Breast epithelium (tissue), 4 donors: ENCODE measurements at regions not wholly inside any gene's neighbourhood (a gene's known extent, or its start where the extent isn't known, plus 50 kb on each side); places are given as distances from the start of the nearest gene placed in this dataset.
"Not testable (repeated sequence)": the region's sequence is repeated elsewhere in the genome, so short reads cannot be mapped to it uniquely, and the experiment has no call there.

Experiments
- DNase-seq, 2 donors: peaks; one replicate each; pipeline ENCODE4 v3.0.0-alpha.2; 2019; ENCODE audit warnings: low spot score in 2 of 2
- H3K27ac ChIP-seq, 2 donors: fragments of 200-600 bp; sonication (generic) in 1 of 2; one replicate each; pipeline ENCODE4 v1.5.1; 2016 to 2019; ENCODE audit warnings: mild to moderate bottlenecking in 1 of 2
- H3K27me3 ChIP-seq, 2 donors: fragments of 200-600 bp; sonication (generic) in 1 of 2; one replicate each; pipeline versions ENCODE4 v1.5.1 to v1.6.0; 2017 to 2019; ENCODE audit warnings: control low read depth in 1 of 2, mild to moderate bottlenecking in 1 of 2
- H3K36me3 ChIP-seq: fragments of 200-600 bp; one replicate; pipeline ENCODE4 v1.5.1; 2019
- H3K4me1 ChIP-seq, 2 donors: fragments of 200-600 bp; sonication (generic); one replicate each; pipeline ENCODE4 v1.5.1; 2016 to 2019; ENCODE audit warnings: control low read depth in 1 of 2
- H3K4me3 ChIP-seq, 3 donors: fragments of 200-600 bp; sonication (generic); 1 replicate in 2 of 3; 2 replicates in 1 of 3; pipeline ENCODE4 v1.5.1; 2016 to 2019; ENCODE audit warnings: mild to moderate bottlenecking in 3 of 3, moderate library complexity in 2 of 3
- H3K9me3 ChIP-seq, 2 donors: fragments of 200-600 bp; sonication (generic) in 1 of 2; one replicate each; pipeline ENCODE4 v1.5.1; 2016 to 2019; ENCODE audit warnings: control low read depth in 1 of 2
- CTCF ChIP-seq, 3 donors: fragments of 450-650 bp; IDR thresholded peaks; one replicate each; pipeline ENCODE4 v1.5.1; 2016 to 2017; ENCODE audit warnings: antibody characterized with exemption in 3 of 3, mild to moderate bottlenecking in 3 of 3, moderate library complexity in 3 of 3
- POLR2A ChIP-seq: fragments of 450-650 bp; IDR thresholded peaks from one replicate; pipeline ENCODE4 v1.6.1; 2016; ENCODE audit warnings: antibody characterized with exemption, mild to moderate bottlenecking, moderate library complexity
- POLR2AphosphoS5 ChIP-seq, 3 donors: sonication (generic); formaldehyde crosslinking; IDR thresholded peaks; one replicate each; pipeline ENCODE4 v1.6.1; 2017; ENCODE audit warnings: antibody characterized with exemption in 3 of 3
- intact Hi-C: fragments of 100-400 bp; cut with DNase I; formaldehyde crosslinking; loops from one replicate; pipeline ENCODE4 v1.15.1; 2023; ENCODE audit warnings: low total_unique reads

- DNase-seq, result no peak
- Histone ChIP-seq H3K27me3 (no peaks in the 10 kb centered on the region), H3K4me1 (no peaks in the 10 kb centered on the region), H3K36me3 (no peaks in the 10 kb centered on the region), H3K27ac (no peak overlapping the region), H3K4me3 (no peak overlapping the region), H3K9me3 (peaks cover 0 to 13% of the 10 kb centered on the region in 2 donors)
- intact Hi-C loops, result no loop called here
- no peak for TF ChIP-seq POLR2AphosphoS5 (IDR thresholded peaks at IDR 0.05)
- TF ChIP-seq CTCF (IDR thresholded peaks at IDR 0.05), result no peak
- TF ChIP-seq POLR2A, result no peak
These were observed 617.5 kb upstream of the GRIN3A start for GRCh38 chr9:102355982-102356381.

GRCh38 chr9:102354041-102354440 lies 615.6 kb upstream of the GRIN3A start:
- Histone ChIP-seq H3K4me1 (no peaks in the 10 kb centered on the region), H3K4me3 (no peak overlapping the region), H3K9me3 (peaks cover 0 to 13% of the 10 kb centered on the region in 2 donors), H3K27ac (no peak overlapping the region), H3K36me3 (no peaks in the 10 kb centered on the region), H3K27me3 (no peaks in the 10 kb centered on the region)
- intact Hi-C loops, result no loop called here
- DNase-seq, result no peak
- TF ChIP-seq CTCF (IDR thresholded peaks at IDR 0.05), result no peak

GRCh38 chr9:102337471-102337870 lies 599.0 kb upstream of the GRIN3A start:
- DNase-seq, intact Hi-C loops, H3K27me3 ChIP-seq: not testable (repeated sequence)

GRCh38 chr9:102309379-102309778 lies 570.9 kb upstream of the GRIN3A start:
- Histone ChIP-seq H3K4me3 (no peak overlapping the region), H3K4me1 (no peaks in the 10 kb centered on the region), H3K27ac (no peak overlapping the region), H3K9me3 (peaks cover 4 to 9% of the 10 kb centered on the region in 2 donors), H3K36me3 (no peaks in the 10 kb centered on the region), H3K27me3 (no peaks in the 10 kb centered on the region)
- intact Hi-C loops, result no loop called here
- DNase-seq, result no peak
- TF ChIP-seq POLR2AphosphoS5 (IDR thresholded peaks at IDR 0.05) (no peak), POLR2A (no peak), CTCF (IDR thresholded peaks at IDR 0.05) (no peak)

More at GRCh38 chr9:102337471-102337870, 599.0 kb upstream of the GRIN3A start:
- not testable (repeated sequence) for H3K4me3 ChIP-seq, H3K36me3 ChIP-seq, H3K4me1 ChIP-seq, H3K9me3 ChIP-seq, H3K27ac ChIP-seq

- no peaks in the 10 kb centered on the region for H3K4me1 ChIP-seq
These were observed 556.7 kb upstream of the GRIN3A start for GRCh38 chr9:102295188-102295587.

More at GRCh38 chr9:102295188-102295587, 556.7 kb upstream of the GRIN3A start:
- Histone ChIP-seq H3K27ac (no peak overlapping the region), H3K36me3 (no peaks in the 10 kb centered on the region), H3K4me3 (no peak overlapping the region), H3K27me3 (no peaks in the 10 kb centered on the region), H3K9me3 (no peaks in the 10 kb centered on the region)
- TF ChIP-seq POLR2AphosphoS5 (IDR thresholded peaks at IDR 0.05) (no peak), CTCF (IDR thresholded peaks at IDR 0.05) (no peak), POLR2A (no peak)
- intact Hi-C loops, result no loop called here
- DNase-seq, result no peak
